Right lobe of liver (tissue), 6 donors: ENCODE measurements at regions not wholly inside any gene's neighbourhood (a gene's known extent, or its start where the extent isn't known, plus 50 kb on each side); places are given as distances from the start of the nearest gene placed in this dataset.
"Not testable (repeated sequence)": the region's sequence is repeated elsewhere in the genome, so short reads cannot be mapped to it uniquely, and the experiment has no call there.

Source experiments
- ATAC-seq, 4 donors: fragments of 200-7000 bp; cut with Tn5 transposase; one replicate each; pipeline ENCODE4 v1.9.1; 2020; ENCODE audit warnings: mild to moderate bottlenecking in 4 of 4, moderate library complexity in 4 of 4
- DNase-seq, 3 donors: peaks; one replicate each; pipeline ENCODE4 v3.0.0-alpha.2; 2020
- H3K27ac ChIP-seq, 3 donors: fragments of 200-600 bp; one replicate each; pipeline ENCODE4 v1.8.0; 2022
- H3K27me3 ChIP-seq, 2 donors: fragments of 200-600 bp; one replicate each; pipeline ENCODE4 v1.8.0; 2022
- H3K36me3 ChIP-seq, 4 donors: fragments of 200-600 bp; sonication (generic) in 1 of 4; one replicate each; pipeline versions ENCODE4 v1.5.1 to v1.8.0; 2017 to 2022; ENCODE audit warnings: control low read depth in 1 of 4
- H3K4me1 ChIP-seq, 4 donors: fragments of 200-600 bp; sonication (generic) in 1 of 4; one replicate each; pipeline versions ENCODE4 v1.5.1 to v1.8.0; 2017 to 2022; ENCODE audit warnings: control low read depth in 1 of 4
- H3K4me3 ChIP-seq, 3 donors: fragments of 200-600 bp; one replicate each; pipeline ENCODE4 v1.8.0; 2022
- H3K9me3 ChIP-seq, 4 donors: fragments of 200-600 bp; sonication (generic) in 1 of 4; one replicate each; pipeline versions ENCODE4 v1.5.1 to v1.8.0; 2017 to 2022; ENCODE audit warnings: control low read depth in 1 of 4
- POLR2A ChIP-seq: fragments of 450-650 bp; IDR thresholded peaks from one replicate; pipeline ENCODE4 v1.6.1; 2017; ENCODE audit warnings: antibody characterized with exemption, mild to moderate bottlenecking
- WGBS: methylation state at CpG from one replicate; pipeline ENCODE4 v1.1.6; 2018; ENCODE audit warnings: low coverage, low lambda C conversion rate; ENCODE audit not compliant: insufficient coverage; ENCODE audit errors: missing lambda C conversion rate; 5-methylcytosine and 5-hydroxymethylcytosine counted together
- intact Hi-C, 2 donors: fragments of 100-400 bp; cut with DNase I; formaldehyde crosslinking; loops; one replicate each; pipeline versions ENCODE4 v1.11.2 to v1.14.1; 2022
- TF ChIP-seq, protein P1 (sequence below), 4 donors: fragments of 200-600 bp in 3 of 4; fragments of 450-650 bp in 1 of 4; IDR thresholded peaks; one replicate each; pipeline versions ENCODE4 v1.5.1 to v1.8.0; 2016 to 2022; ENCODE audit warnings: antibody characterized with exemption in 4 of 4, mild to moderate bottlenecking in 2 of 4
- donor health status: DM: no; HTN: yes; CAD: no.
- donor health status: DM: no; HTN: no; CAD: no.
- donor health status: DM: no; HTN: no; CAD: no.
- donor health status: DM: no; HTN: yes; CAD: no.
- donor health status: DM: no; HTN: yes; CAD: no.

DNA sequence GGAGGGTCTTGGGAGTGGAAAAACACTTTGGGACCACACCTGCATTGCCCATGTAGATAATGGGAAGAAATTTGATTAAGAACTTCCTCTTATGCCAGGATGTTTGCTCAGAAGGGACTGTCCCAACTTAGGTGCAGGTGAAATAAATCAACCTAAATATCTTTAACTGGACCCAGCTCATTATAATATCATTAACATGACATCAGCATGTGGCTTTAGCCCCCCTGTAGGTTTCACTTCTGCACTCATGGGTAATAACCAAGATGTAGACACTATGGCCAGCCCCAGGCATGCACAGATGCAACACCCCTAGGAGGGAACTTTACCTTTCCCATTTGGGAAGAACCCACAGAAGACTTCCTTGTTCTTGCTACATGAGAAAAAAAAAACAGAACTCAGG is 227.4 kb upstream of the ZNF804A start:
- Histone ChIP-seq H3K4me3 (no peak overlapping the region), H3K36me3 (no peaks in the 10 kb centered on the region), H3K27ac (no peak overlapping the region), H3K27me3 (no peaks in the 10 kb centered on the region), H3K4me1 (peaks cover 0 to 9% (median 0%) of the 10 kb centered on the region in 4 donors), H3K9me3 (peaks cover 0 to 8% (median 0%) of the 10 kb centered on the region in 4 donors)
- no peak for ATAC-seq
- intact Hi-C loops = no loop called here
- no peak for DNase-seq
- no peak for TF ChIP-seq POLR2A
- TF ChIP-seq, protein P1, sequence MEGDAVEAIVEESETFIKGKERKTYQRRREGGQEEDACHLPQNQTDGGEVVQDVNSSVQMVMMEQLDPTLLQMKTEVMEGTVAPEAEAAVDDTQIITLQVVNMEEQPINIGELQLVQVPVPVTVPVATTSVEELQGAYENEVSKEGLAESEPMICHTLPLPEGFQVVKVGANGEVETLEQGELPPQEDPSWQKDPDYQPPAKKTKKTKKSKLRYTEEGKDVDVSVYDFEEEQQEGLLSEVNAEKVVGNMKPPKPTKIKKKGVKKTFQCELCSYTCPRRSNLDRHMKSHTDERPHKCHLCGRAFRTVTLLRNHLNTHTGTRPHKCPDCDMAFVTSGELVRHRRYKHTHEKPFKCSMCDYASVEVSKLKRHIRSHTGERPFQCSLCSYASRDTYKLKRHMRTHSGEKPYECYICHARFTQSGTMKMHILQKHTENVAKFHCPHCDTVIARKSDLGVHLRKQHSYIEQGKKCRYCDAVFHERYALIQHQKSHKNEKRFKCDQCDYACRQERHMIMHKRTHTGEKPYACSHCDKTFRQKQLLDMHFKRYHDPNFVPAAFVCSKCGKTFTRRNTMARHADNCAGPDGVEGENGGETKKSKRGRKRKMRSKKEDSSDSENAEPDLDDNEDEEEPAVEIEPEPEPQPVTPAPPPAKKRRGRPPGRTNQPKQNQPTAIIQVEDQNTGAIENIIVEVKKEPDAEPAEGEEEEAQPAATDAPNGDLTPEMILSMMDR (IDR thresholded peaks at IDR 0.05) = no peak

DNA sequence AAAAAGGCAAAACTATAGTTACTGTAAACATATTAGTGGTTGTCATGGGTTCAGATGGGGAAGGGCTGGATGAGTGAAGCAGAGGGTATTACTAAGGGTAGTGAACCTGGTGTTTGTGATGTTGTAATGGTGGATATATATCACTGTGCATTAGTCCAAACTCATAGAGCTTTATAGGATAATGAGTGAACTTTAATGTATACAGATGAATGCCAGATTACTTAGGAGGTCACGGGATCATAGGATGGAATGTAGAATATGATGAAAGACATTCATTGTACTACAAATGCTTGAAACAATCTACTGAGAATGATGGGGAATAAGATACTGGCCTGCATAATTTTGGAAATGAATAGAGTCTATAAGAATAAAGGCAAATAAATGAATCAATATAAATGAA is 226.7 kb upstream of the ZNF804A start:
- 64% methylated on average over 1 of the region's 1 CpG for WGBS
- DNase-seq = no peak
- no peak overlapping the region for H3K27ac ChIP-seq
- no peak overlapping the region for H3K4me3 ChIP-seq
- TF ChIP-seq, protein P1 (IDR thresholded peaks at IDR 0.05) = no peak
- no peak for TF ChIP-seq POLR2A
- intact Hi-C loops = no loop called here
- peaks cover 0 to 8% (median 0%) of the 10 kb centered on the region in 4 donors for H3K9me3 ChIP-seq
- peaks cover 0 to 9% (median 0%) of the 10 kb centered on the region in 4 donors for H3K4me1 ChIP-seq
- no peaks in the 10 kb centered on the region for H3K36me3 ChIP-seq
- ATAC-seq = no peak
- no peaks in the 10 kb centered on the region for H3K27me3 ChIP-seq

DNA sequence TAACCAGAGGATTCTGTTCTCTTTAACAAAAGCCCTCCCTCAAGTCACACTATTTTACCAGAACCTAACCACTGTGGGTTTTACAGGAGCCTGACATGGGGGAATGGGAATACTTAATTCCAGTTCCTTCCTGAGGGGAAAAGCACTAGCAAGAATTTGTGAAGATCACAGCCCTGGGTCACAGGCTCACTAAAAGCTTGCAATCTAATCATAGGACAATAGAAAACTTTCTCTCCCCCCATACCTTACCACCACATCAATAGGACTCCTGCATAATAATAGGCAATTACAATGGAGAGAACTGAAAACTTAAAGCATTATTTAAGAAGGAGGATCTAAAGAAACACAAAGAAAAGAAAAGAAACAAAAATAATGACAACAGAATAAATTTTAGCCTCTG is 225.8 kb upstream of the ZNF804A start:
- intact Hi-C loops = no loop called here
- H3K27ac ChIP-seq = no peak overlapping the region
- H3K36me3 ChIP-seq = no peaks in the 10 kb centered on the region
- TF ChIP-seq, protein P1 (IDR thresholded peaks at IDR 0.05) = no peak
- TF ChIP-seq POLR2A = no peak
- no peak overlapping the region for H3K4me3 ChIP-seq
- DNase-seq = no peak
- no peak for ATAC-seq
- peaks cover 0 to 8% (median 0%) of the 10 kb centered on the region in 4 donors for H3K9me3 ChIP-seq
- no peaks in the 10 kb centered on the region for H3K27me3 ChIP-seq
- peaks cover 0 to 9% (median 0%) of the 10 kb centered on the region in 4 donors for H3K4me1 ChIP-seq

DNA sequence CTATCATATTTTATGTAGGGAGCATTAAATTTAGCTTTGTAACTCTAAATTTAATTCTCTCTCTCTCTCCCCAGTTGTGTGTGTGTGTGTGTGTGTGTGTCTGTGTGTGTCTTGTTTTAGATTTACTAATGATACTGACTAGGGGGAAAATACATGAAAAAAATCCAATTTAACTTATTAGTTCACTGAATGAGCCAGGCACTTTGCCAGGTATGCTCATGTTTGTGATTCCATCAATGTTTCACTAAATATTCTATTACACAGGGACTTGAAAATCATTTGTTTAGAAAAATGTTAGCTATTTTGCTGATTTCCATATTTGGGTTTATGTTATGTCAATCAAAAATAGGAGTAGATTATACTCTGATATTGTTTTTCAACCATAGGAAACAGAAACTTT is 203.7 kb upstream of the ZNF804A start:
- no peaks in the 10 kb centered on the region for H3K36me3 ChIP-seq
- H3K4me1 ChIP-seq = peaks cover 0 to 6% (median 2%) of the 10 kb centered on the region in 4 donors
- H3K9me3 ChIP-seq = no peaks in the 10 kb centered on the region
- no peaks in the 10 kb centered on the region for H3K27me3 ChIP-seq
- ATAC-seq (peak in 3 of 4 donors; percentile 24 to 70 (median 68)), DNase-seq (peak in 2 of 3 donors; percentile 25 to 45)
- H3K27ac ChIP-seq = no peak overlapping the region
- intact Hi-C loops = no loop called here
- no peak overlapping the region for H3K4me3 ChIP-seq
- TF ChIP-seq, protein P1 (IDR thresholded peaks at IDR 0.05) = no peak
- TF ChIP-seq POLR2A = no peak

DNA sequence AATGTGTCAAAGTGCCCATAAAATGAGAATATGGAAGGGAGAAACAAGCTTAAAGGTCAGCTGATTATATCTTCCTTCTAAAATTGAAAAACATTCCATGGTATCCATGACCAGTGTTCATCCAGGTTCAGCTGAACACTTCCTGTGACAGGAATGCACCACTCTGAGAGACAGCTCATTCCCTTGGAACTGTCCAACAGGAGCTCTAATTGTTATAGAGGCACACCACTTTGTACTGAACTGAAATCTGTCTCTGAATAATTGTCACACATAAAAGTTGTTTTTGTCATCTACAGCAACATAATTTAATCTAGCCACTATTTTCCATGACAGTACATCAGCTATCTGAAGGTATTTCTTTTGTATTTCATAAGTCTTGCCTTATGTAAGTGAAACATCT is 195.9 kb upstream of the ZNF804A start:
- Histone ChIP-seq H3K9me3 (no peaks in the 10 kb centered on the region), H3K4me3 (no peak overlapping the region), H3K27me3 (no peaks in the 10 kb centered on the region), H3K36me3 (no peaks in the 10 kb centered on the region), H3K27ac (no peak overlapping the region), H3K4me1 (no peaks in the 10 kb centered on the region)
- TF ChIP-seq, protein P1 (IDR thresholded peaks at IDR 0.05) = no peak
- no peak for TF ChIP-seq POLR2A
- no peak for DNase-seq
- intact Hi-C loops = no loop called here
- ATAC-seq = no peak

DNA sequence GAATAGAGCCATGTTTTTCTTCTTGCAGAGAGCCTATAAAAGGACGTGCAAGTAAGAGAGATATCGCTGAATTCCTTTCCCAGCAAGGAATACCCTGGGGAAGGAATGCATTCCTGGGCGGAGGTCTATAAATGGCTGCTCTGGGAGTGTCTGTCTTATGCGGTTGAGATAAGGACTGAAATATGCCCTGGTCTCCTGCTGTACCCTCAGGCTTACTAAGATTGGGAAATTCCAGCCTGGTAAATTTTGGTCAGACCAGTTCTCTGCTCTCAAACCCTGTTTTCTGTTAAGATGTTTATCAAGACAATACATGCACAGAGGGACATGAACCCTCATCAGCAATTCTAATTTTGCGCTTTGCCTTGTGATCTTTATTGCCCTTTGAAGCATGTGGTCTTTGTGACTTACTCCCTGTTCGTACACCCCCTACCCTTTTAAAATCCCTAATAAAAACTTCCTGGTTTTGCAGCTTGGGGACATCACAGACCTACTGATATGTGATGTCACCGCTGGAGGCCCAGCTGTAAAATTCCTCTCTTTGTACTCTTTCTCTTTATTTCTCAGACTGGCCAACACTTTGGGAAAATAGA is 191.2 kb upstream of the ZNF804A start:
- 78% methylated on average over 7 of the region's 7 CpGs for WGBS
- intact Hi-C loops, H3K9me3 ChIP-seq, ATAC-seq, H3K27ac ChIP-seq, H3K27me3 ChIP-seq, H3K36me3 ChIP-seq, H3K4me1 ChIP-seq, H3K4me3 ChIP-seq, DNase-seq: not testable (repeated sequence)
